ENCODE measurements at regions not wholly inside any gene's neighbourhood (a gene's known extent, or its start where the extent isn't known, plus 50 kb on each side); places are given as distances from the start of the nearest gene placed in this dataset.

DNA sequence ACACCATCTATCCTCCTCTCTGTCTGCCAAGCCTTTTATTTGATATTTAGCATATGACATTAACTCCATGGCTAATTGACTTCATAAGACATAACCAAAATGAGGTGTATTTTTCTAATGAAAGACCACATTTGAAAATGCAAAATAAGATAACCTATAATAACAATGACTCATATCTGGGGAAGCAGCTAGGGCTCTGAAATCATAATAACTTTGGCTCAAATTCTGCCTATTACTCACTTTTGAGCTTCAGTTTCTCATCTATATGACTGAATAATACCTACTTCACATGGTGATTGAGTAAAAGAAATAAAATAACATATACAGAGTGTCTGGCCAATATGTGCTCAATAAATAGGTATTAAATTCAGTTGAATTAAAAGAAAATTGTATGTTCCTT lies 1419.8 kb upstream of the TENM4 start:
- TF ChIP-seq, protein P1, sequence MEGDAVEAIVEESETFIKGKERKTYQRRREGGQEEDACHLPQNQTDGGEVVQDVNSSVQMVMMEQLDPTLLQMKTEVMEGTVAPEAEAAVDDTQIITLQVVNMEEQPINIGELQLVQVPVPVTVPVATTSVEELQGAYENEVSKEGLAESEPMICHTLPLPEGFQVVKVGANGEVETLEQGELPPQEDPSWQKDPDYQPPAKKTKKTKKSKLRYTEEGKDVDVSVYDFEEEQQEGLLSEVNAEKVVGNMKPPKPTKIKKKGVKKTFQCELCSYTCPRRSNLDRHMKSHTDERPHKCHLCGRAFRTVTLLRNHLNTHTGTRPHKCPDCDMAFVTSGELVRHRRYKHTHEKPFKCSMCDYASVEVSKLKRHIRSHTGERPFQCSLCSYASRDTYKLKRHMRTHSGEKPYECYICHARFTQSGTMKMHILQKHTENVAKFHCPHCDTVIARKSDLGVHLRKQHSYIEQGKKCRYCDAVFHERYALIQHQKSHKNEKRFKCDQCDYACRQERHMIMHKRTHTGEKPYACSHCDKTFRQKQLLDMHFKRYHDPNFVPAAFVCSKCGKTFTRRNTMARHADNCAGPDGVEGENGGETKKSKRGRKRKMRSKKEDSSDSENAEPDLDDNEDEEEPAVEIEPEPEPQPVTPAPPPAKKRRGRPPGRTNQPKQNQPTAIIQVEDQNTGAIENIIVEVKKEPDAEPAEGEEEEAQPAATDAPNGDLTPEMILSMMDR (IDR thresholded peaks at IDR 0.05) = no peak
- TF ChIP-seq POLR2AphosphoS5 (IDR thresholded peaks at IDR 0.05) (no peak), EP300 (IDR thresholded peaks at IDR 0.05) (no peak), POLR2A (IDR thresholded peaks at IDR 0.05) (no peak)

Measured in sigmoid colon (tissue), 4 donors.